ENCODE measurements at regions not wholly inside any gene's neighbourhood (a gene's known extent, or its start where the extent isn't known, plus 50 kb on each side); places are given as distances from the start of the nearest gene placed in this dataset.

DNA sequence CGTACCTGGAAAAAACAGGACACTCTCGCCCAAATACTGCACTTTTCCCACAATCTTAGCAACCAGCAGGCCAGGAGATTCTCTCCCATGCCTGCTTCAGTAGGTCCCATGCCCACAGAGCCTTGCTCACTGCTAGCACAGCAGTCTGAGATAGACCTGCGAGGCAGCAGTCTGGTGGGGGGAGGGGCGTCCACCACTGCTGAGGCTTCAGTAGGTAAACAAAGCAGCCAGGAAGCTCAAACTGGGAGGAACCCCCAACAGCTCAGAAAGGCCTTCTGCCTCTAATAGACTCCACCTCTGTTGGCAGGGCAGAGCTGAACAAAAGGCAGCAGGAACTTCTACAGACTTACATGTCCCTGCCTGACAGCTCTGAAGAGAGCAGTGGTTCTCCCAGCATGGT, 1202.8 kb upstream of the ACVR2A start (continued):
- TF ChIP-seq ZNF331 (CRISPR knock-in tag; IDR thresholded peaks at IDR 0.05; ENCODE audit: low read depth) (no peak), ZNF114 (CRISPR knock-in tag; IDR thresholded peaks at IDR 0.05) (no peak), JUNB (IDR thresholded peaks at IDR 0.05; ENCODE audit: unreplicated experiment) (no peak), EZH2phosphoT487 (IDR thresholded peaks at IDR 0.05; ENCODE audit: unreplicated experiment) (no peak)

DNA sequence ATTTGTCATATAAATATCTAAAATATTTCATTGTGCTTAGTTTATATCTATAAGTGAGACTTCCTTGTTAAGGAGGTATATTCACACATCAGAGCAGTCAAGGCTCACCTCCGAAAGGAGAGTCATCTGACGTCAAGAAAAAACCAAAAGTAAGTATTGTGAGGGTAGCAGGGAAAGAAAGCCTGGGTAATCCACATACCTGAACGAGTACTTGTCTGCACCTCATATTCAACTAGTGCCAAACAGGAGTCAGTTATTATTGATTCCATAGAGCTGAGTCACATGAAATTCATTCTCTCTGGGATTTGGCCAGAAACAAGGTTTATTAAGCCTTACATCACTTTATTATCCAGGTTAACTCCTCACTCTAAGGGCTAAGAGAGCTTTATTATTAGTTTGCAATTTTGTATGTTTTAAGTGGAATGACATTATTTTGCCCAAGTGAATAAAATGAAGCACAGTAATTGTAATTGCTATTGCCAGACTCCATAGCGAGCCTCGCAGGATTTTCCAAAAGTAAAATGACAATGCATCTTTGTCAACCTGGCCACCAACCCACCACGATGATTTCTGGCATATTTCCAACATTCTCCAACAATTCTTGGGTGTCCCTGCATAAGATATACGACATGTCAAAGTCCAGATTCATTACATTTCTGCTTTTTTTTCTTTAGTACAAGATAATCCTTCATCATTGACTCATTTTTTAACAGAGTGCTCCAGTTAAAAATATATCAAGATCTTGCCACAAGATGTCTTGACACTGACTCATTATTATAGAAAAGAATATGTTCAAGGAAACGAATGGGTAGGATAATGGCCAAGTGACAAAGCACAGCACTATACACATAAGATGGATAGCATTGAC, 1210.4 kb upstream of the ACVR2A start:
- H3F3A ChIP-seq (replicated peaks; ENCODE audit: low read depth) = no peaks in the 10 kb centered on the region
- H3K27ac Mint-ChIP-seq = no peak overlapping the region
- no peak overlapping the region for H3K4me3 Mint-ChIP-seq
- no peak overlapping the region for H3K4me3 ChIP-seq
- no peak overlapping the region for H2AFZ ChIP-seq
- H3K79me2 ChIP-seq (replicated peaks; ENCODE audit: insufficient read depth) = no peaks in the 10 kb centered on the region
- no peaks in the 10 kb centered on the region for H3K4me1 Mint-ChIP-seq
- H3K27me3 ChIP-seq (ENCODE audit: insufficient read depth) = no peaks in the 10 kb centered on the region
- H3K27me3 Mint-ChIP-seq (ENCODE audit: insufficient read depth, low read depth, poor library complexity) = no peaks in the 10 kb centered on the region
- H3K9me3 Mint-ChIP-seq = no peaks in the 10 kb centered on the region; the same call in 2 of the 3 replicates
- TF ChIP-seq, protein P1, sequence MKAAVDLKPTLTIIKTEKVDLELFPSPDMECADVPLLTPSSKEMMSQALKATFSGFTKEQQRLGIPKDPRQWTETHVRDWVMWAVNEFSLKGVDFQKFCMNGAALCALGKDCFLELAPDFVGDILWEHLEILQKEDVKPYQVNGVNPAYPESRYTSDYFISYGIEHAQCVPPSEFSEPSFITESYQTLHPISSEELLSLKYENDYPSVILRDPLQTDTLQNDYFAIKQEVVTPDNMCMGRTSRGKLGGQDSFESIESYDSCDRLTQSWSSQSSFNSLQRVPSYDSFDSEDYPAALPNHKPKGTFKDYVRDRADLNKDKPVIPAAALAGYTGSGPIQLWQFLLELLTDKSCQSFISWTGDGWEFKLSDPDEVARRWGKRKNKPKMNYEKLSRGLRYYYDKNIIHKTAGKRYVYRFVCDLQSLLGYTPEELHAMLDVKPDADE (IDR thresholded peaks at IDR 0.05) = no peak
- TF ChIP-seq, protein P2, sequence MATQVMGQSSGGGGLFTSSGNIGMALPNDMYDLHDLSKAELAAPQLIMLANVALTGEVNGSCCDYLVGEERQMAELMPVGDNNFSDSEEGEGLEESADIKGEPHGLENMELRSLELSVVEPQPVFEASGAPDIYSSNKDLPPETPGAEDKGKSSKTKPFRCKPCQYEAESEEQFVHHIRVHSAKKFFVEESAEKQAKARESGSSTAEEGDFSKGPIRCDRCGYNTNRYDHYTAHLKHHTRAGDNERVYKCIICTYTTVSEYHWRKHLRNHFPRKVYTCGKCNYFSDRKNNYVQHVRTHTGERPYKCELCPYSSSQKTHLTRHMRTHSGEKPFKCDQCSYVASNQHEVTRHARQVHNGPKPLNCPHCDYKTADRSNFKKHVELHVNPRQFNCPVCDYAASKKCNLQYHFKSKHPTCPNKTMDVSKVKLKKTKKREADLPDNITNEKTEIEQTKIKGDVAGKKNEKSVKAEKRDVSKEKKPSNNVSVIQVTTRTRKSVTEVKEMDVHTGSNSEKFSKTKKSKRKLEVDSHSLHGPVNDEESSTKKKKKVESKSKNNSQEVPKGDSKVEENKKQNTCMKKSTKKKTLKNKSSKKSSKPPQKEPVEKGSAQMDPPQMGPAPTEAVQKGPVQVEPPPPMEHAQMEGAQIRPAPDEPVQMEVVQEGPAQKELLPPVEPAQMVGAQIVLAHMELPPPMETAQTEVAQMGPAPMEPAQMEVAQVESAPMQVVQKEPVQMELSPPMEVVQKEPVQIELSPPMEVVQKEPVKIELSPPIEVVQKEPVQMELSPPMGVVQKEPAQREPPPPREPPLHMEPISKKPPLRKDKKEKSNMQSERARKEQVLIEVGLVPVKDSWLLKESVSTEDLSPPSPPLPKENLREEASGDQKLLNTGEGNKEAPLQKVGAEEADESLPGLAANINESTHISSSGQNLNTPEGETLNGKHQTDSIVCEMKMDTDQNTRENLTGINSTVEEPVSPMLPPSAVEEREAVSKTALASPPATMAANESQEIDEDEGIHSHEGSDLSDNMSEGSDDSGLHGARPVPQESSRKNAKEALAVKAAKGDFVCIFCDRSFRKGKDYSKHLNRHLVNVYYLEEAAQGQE (IDR thresholded peaks at IDR 0.05; ENCODE audit: unreplicated experiment) = no peak
- TF ChIP-seq ZNF114 (CRISPR knock-in tag; IDR thresholded peaks at IDR 0.05) (no peak), CREB1 (CRISPR knock-in tag; IDR thresholded peaks at IDR 0.05; ENCODE audit: low read depth) (no peak), JUNB (IDR thresholded peaks at IDR 0.05; ENCODE audit: unreplicated experiment) (no peak), POLR2AphosphoS5 (IDR thresholded peaks at IDR 0.05; ENCODE audit: low read depth) (no peak), EZH2 (IDR thresholded peaks at IDR 0.05; ENCODE audit: low read depth, unreplicated experiment) (no peak), STAT1 (IDR thresholded peaks at IDR 0.05; ENCODE audit: unreplicated experiment) (no peak)
- TF ChIP-seq, protein P3, sequence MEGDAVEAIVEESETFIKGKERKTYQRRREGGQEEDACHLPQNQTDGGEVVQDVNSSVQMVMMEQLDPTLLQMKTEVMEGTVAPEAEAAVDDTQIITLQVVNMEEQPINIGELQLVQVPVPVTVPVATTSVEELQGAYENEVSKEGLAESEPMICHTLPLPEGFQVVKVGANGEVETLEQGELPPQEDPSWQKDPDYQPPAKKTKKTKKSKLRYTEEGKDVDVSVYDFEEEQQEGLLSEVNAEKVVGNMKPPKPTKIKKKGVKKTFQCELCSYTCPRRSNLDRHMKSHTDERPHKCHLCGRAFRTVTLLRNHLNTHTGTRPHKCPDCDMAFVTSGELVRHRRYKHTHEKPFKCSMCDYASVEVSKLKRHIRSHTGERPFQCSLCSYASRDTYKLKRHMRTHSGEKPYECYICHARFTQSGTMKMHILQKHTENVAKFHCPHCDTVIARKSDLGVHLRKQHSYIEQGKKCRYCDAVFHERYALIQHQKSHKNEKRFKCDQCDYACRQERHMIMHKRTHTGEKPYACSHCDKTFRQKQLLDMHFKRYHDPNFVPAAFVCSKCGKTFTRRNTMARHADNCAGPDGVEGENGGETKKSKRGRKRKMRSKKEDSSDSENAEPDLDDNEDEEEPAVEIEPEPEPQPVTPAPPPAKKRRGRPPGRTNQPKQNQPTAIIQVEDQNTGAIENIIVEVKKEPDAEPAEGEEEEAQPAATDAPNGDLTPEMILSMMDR (conservative IDR thresholded peaks at IDR 0.05; ENCODE audit: low read depth in 2 of 2) = no peak
- H4K20me1 ChIP-seq (replicated peaks; ENCODE audit: insufficient read depth) = no peaks in the 10 kb centered on the region
- H3K9me2 ChIP-seq (ENCODE audit: insufficient read depth) = no peaks in the 10 kb centered on the region
- no peaks in the 10 kb centered on the region; the same call in 1 of the 3 replicates for H3K36me3 Mint-ChIP-seq (ENCODE audit: low read depth)
- H3K4me1 ChIP-seq (ENCODE audit: insufficient read depth) = no peaks in the 10 kb centered on the region
- no peaks in the 10 kb centered on the region for H3K36me3 ChIP-seq (ENCODE audit: insufficient read depth)
- DNase-seq (ENCODE audit: low spot score) (peak; percentile 5), ATAC-seq (no peak)
- H3K4me2 ChIP-seq = no peak overlapping the region
- H3K27ac ChIP-seq (ENCODE audit: low read depth) = no peak overlapping the region

Measured in GM23338 (cell line).